SK-N-SH (cell line): ENCODE measurements at regions not wholly inside any gene's neighbourhood (a gene's known extent, or its start where the extent isn't known, plus 50 kb on each side); places are given as distances from the start of the nearest gene placed in this dataset.

ENCODE experiments used
- CTCF ChIA-PET: fragments of 300-600, 350-600 bp; formaldehyde crosslinking; extraction: SDS; loops from one replicate; lab custom pipeline; 2021; lab: Yijun Ruan, JAX
- POLR2A ChIA-PET: fragments of 350-600 bp; sonication (Branson Sonifier 250); formaldehyde crosslinking; extraction: SDS; loops from one replicate; lab custom pipeline; 2020; ENCODE audit warnings: antibody characterized with exemption, inconsistent platforms; lab: Yijun Ruan, JAX
- DNase-seq: peaks from one replicate; pipeline ENCODE4 v3.0.0; 2012
- H2AFZ ChIP-seq: fragments of 200-600 bp; sonication (generic); 2 replicates; pipeline ENCODE4 v1.8.1; 2016; ENCODE audit warnings: antibody characterized with exemption, mild to moderate bottlenecking, low read depth
- H3F3A ChIP-seq: fragments of 200-600 bp; sonication (generic); replicated peaks from 2 replicates; pipeline ENCODE3; 2016; ENCODE audit warnings: antibody characterized with exemption, mild to moderate bottlenecking; ENCODE audit not compliant: insufficient read depth
- H3K27ac ChIP-seq, 2 experiments: fragments of 200-500 bp in 1 of 2; fragments of 200-600 bp in 1 of 2; sonication (Bioruptor generic) in 1 of 2; sonication (generic), shearing (Covaris generic) in 1 of 2; 2 replicates each; pipeline versions ENCODE4 v1.5.1 to v1.6.1; 2014 to 2016; ENCODE audit warnings: low read depth in 2 of 2, inconsistent platforms in 1 of 2, low read length in 1 of 2, mild to moderate bottlenecking in 1 of 2, mixed read lengths in 1 of 2
- H3K27me3 ChIP-seq: fragments of 200-600 bp; sonication (generic), shearing (Covaris generic); 2 replicates; pipeline ENCODE4 v1.6.1; 2016; ENCODE audit warnings: mixed run types; ENCODE audit not compliant: insufficient read depth
- H3K36me3 ChIP-seq, 2 experiments: fragments of 200-500 bp in 1 of 2; fragments of 200-600 bp in 1 of 2; sonication (Bioruptor generic) in 1 of 2; sonication (generic) in 1 of 2; replicated peaks in 1 of 2; 2 replicates each; pipeline versions ENCODE3 to v1.5.1; 2014 to 2016; ENCODE audit warnings: low read length in 1 of 2, mild to moderate bottlenecking in 1 of 2; ENCODE audit not compliant: insufficient read depth in 2 of 2, control insufficient read depth in 1 of 2
- H3K4me1 ChIP-seq, 2 experiments: fragments of 200-500 bp in 1 of 2; fragments of 200-600 bp in 1 of 2; sonication (Bioruptor generic) in 1 of 2; sonication (generic), shearing (Covaris generic) in 1 of 2; 2 replicates each; pipeline versions ENCODE4 v1.5.1 to v1.6.1; 2014 to 2016; ENCODE audit warnings: low read depth in 1 of 2, low read length in 1 of 2, mixed run types in 1 of 2; ENCODE audit not compliant: insufficient read depth in 2 of 2, control insufficient read depth in 1 of 2
- H3K4me2 ChIP-seq: fragments of 200-600 bp; sonication (generic), shearing (Covaris generic); 2 replicates; pipeline ENCODE4 v1.6.1; 2017; ENCODE audit warnings: mixed run types
- H3K4me3 ChIP-seq, 2 experiments: fragments of 200-500 bp in 1 of 2; fragments of 200-600 bp in 1 of 2; sonication (Bioruptor generic) in 1 of 2; sonication (generic), shearing (Covaris generic) in 1 of 2; 2 replicates each; pipeline versions ENCODE4 v1.5.1 to v1.8.1; 2014 to 2016; ENCODE audit warnings: low read depth in 2 of 2, inconsistent platforms in 1 of 2, low read length in 1 of 2, mild to moderate bottlenecking in 1 of 2, mixed read lengths in 1 of 2, moderate library complexity in 1 of 2
- H3K79me2 ChIP-seq: fragments of 200-600 bp; sonication (generic); 2 replicates; pipeline ENCODE4 v1.8.1; 2017; ENCODE audit warnings: mild to moderate bottlenecking; ENCODE audit not compliant: insufficient read depth
- H3K9ac ChIP-seq: fragments of 200-600 bp; sonication (generic); 2 replicates; pipeline ENCODE4 v1.6.1; 2017; ENCODE audit warnings: mixed run types
- H3K9me2 ChIP-seq: fragments of 200-600 bp; sonication (generic); 2 replicates; pipeline ENCODE4 v1.6.1; 2017; ENCODE audit warnings: mixed run types
- H3K9me3 ChIP-seq: fragments of 200-600 bp; sonication (generic); 2 replicates; pipeline ENCODE4 v1.6.1; 2017; ENCODE audit warnings: mixed run types, mild to moderate bottlenecking, moderate library complexity
- H4K20me1 ChIP-seq: fragments of 200-600 bp; sonication (generic); 2 replicates; pipeline ENCODE4 v1.6.1; 2017; ENCODE audit warnings: mild to moderate bottlenecking, mixed run types; ENCODE audit not compliant: insufficient read depth
- CHD2 ChIP-seq: fragments of 150-350 bp; IDR thresholded peaks from 2 replicates; pipeline ENCODE4 v1.6.1; 2018; ENCODE audit warnings: low read length; ENCODE audit not compliant: partially characterized antibody
- EZH2phosphoT487 ChIP-seq: fragments of 200-600 bp; sonication (generic); IDR thresholded peaks from 2 replicates; pipeline ENCODE4 v1.6.1; 2017; ENCODE audit warnings: low read depth, mixed run types, mild to moderate bottlenecking, antibody characterized with exemption, moderate library complexity, borderline replicate concordance
- FOSL2 ChIP-seq: IDR thresholded peaks from 2 replicates; pipeline ENCODE4 v1.4.0; 2012; ENCODE audit warnings: low read depth, mild to moderate bottlenecking, moderate library complexity, borderline replicate concordance
- FOXM1 ChIP-seq: IDR thresholded peaks from 2 replicates; pipeline ENCODE4 v1.4.0; 2012; ENCODE audit warnings: low read depth, mild to moderate bottlenecking
- GABPA ChIP-seq: IDR thresholded peaks from 2 replicates; pipeline ENCODE4 v1.4.0; 2012; ENCODE audit warnings: low read depth, mild to moderate bottlenecking
- GATA2 ChIP-seq: sonication (generic); formaldehyde crosslinking; IDR thresholded peaks from 2 replicates; pipeline ENCODE4 v1.5.0; 2020; ENCODE audit warnings: mild to moderate bottlenecking, missing genetic modification reagents
- IRF3 ChIP-seq: fragments of 150-350 bp; IDR thresholded peaks from 2 replicates; pipeline ENCODE4 v1.6.1; 2016; ENCODE audit warnings: mild to moderate bottlenecking, low read depth, low read length
- JUND ChIP-seq: IDR thresholded peaks from 2 replicates; pipeline ENCODE4 v1.4.0; 2012
- MEF2A ChIP-seq: IDR thresholded peaks from 2 replicates; pipeline ENCODE4 v1.4.0; 2012; ENCODE audit warnings: low read depth, borderline replicate concordance
- NFIC ChIP-seq: IDR thresholded peaks from 2 replicates; pipeline ENCODE4 v1.4.0; 2012; ENCODE audit warnings: borderline replicate concordance
- POLR2AphosphoS5 ChIP-seq: IDR thresholded peaks from 2 replicates; pipeline ENCODE4 v1.6.1; 2012; ENCODE audit warnings: low read depth, low read length
- RCOR1 ChIP-seq: fragments of 150-350 bp; IDR thresholded peaks from 2 replicates; pipeline ENCODE4 v1.6.1; 2017; ENCODE audit warnings: antibody characterized with exemption, low read length
- RXRA ChIP-seq: IDR thresholded peaks from 2 replicates; pipeline ENCODE4 v1.4.0; 2012; ENCODE audit warnings: low read depth, mild to moderate bottlenecking, borderline replicate concordance
- SIN3A ChIP-seq: IDR thresholded peaks from 2 replicates; pipeline ENCODE4 v1.6.1; 2012; ENCODE audit warnings: low read depth, mild to moderate bottlenecking, low read length, moderate library complexity, borderline replicate concordance
- SMC3 ChIP-seq: IDR thresholded peaks from 2 replicates; pipeline ENCODE4 v1.6.1; 2012; ENCODE audit warnings: low read depth, low read length, improper control_type of control experiment
- TAF1 ChIP-seq: IDR thresholded peaks from 2 replicates; pipeline ENCODE4 v1.6.1; 2012; ENCODE audit warnings: low read depth, mild to moderate bottlenecking, low read length, moderate library complexity, borderline replicate concordance
- YY1 ChIP-seq: IDR thresholded peaks from 2 replicates; pipeline ENCODE4 v1.4.0; 2012; ENCODE audit warnings: low read depth, mild to moderate bottlenecking
- ZBTB33 ChIP-seq: IDR thresholded peaks from 2 replicates; pipeline ENCODE4 v1.4.0; 2012; ENCODE audit warnings: low read depth, borderline replicate concordance
- WGBS: methylation state at CpG from one replicate; pipeline ENCODE4 v1.1.6; 2017; ENCODE audit warnings: low lambda C conversion rate; 5-methylcytosine and 5-hydroxymethylcytosine counted together
- TF ChIP-seq, protein P1 (sequence below): IDR thresholded peaks from 2 replicates; pipeline ENCODE4; 2012
- TF ChIP-seq, protein P2 (sequence below): fragments of 200-600 bp; sonication (generic); IDR thresholded peaks from 2 replicates; pipeline ENCODE4 v1.6.1; 2017; ENCODE audit warnings: antibody characterized with exemption, mild to moderate bottlenecking, moderate library complexity
- TF ChIP-seq, protein P3 (sequence below): IDR thresholded peaks from 2 replicates; pipeline ENCODE4 v1.4.0; 2012; ENCODE audit warnings: low read depth, borderline replicate concordance

DNA sequence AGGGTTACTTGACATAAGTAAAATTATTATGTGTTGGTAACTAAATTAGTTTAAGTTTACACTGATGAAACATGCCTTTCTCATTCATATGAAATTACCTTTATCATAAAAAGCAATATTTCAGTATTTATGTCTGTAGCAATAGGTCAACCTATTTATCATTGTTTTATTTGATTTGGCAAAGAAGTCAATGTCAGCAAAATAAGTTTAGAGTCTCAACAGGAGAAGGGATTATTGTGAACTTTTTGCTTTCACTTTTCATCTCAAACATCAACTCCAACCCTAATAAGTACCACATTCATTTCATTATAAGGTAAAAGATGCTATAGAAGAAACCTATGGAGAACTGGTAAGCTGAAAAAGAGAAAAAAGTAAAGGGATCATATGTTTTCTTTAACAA lies 1015.4 kb upstream of the ADGRL4 start:
- no peaks in the 10 kb centered on the region for H3K4me1 ChIP-seq
- CTCF ChIA-PET = interaction anchor here (0.7 kb wide), 1 partner anchor 11 kb away, joined by 3 read pairs; no protein-coding TSS in a partner anchor
- no peaks in the 10 kb centered on the region for H4K20me1 ChIP-seq
- no peaks in the 10 kb centered on the region for H3K79me2 ChIP-seq
- no peak overlapping the region for H3K9ac ChIP-seq
- H3K9me3 ChIP-seq = no peaks in the 10 kb centered on the region
- no peak for DNase-seq
- TF ChIP-seq, protein P1, sequence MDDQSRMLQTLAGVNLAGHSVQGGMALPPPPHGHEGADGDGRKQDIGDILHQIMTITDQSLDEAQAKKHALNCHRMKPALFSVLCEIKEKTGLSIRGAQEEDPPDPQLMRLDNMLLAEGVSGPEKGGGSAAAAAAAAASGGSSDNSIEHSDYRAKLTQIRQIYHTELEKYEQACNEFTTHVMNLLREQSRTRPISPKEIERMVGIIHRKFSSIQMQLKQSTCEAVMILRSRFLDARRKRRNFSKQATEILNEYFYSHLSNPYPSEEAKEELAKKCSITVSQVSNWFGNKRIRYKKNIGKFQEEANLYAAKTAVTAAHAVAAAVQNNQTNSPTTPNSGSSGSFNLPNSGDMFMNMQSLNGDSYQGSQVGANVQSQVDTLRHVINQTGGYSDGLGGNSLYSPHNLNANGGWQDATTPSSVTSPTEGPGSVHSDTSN = no peak
- TF ChIP-seq, protein P2, sequence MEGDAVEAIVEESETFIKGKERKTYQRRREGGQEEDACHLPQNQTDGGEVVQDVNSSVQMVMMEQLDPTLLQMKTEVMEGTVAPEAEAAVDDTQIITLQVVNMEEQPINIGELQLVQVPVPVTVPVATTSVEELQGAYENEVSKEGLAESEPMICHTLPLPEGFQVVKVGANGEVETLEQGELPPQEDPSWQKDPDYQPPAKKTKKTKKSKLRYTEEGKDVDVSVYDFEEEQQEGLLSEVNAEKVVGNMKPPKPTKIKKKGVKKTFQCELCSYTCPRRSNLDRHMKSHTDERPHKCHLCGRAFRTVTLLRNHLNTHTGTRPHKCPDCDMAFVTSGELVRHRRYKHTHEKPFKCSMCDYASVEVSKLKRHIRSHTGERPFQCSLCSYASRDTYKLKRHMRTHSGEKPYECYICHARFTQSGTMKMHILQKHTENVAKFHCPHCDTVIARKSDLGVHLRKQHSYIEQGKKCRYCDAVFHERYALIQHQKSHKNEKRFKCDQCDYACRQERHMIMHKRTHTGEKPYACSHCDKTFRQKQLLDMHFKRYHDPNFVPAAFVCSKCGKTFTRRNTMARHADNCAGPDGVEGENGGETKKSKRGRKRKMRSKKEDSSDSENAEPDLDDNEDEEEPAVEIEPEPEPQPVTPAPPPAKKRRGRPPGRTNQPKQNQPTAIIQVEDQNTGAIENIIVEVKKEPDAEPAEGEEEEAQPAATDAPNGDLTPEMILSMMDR = no peak
- TF ChIP-seq RXRA = no peak
- TF ChIP-seq CHD2 = no peak
- no peak for TF ChIP-seq RCOR1
- no peak for TF ChIP-seq JUND
- TF ChIP-seq ZBTB33 = no peak
- no peak overlapping the region for H3K4me2 ChIP-seq
- H3F3A ChIP-seq = no peaks in the 10 kb centered on the region
- no peak overlapping the region for H2AFZ ChIP-seq
- no peak overlapping the region for H3K27ac ChIP-seq
- no peaks in the 10 kb centered on the region for H3K9me2 ChIP-seq
- no peak overlapping the region for H3K4me3 ChIP-seq
- H3K27me3 ChIP-seq = no peaks in the 10 kb centered on the region
- POLR2A ChIA-PET = no interaction called here
- no peaks in the 10 kb centered on the region for H3K36me3 ChIP-seq

GRCh38 chr1:80018348-80018747 lies 1011.8 kb upstream of the ADGRL4 start:
- WGBS = 80% methylated on average over 3 of the region's 3 CpGs
- DNase-seq = no peak
- TF ChIP-seq CHD2 (no peak), IRF3 (no peak), RCOR1 (no peak), GABPA (no peak), MEF2A (no peak), YY1 (no peak), TAF1 (no peak), POLR2AphosphoS5 (no peak), SMC3 (no peak), FOSL2 (no peak), NFIC (no peak), GATA2 (no peak), SIN3A (no peak), EZH2phosphoT487 (no peak), FOXM1 (no peak)
- TF ChIP-seq, protein P3, sequence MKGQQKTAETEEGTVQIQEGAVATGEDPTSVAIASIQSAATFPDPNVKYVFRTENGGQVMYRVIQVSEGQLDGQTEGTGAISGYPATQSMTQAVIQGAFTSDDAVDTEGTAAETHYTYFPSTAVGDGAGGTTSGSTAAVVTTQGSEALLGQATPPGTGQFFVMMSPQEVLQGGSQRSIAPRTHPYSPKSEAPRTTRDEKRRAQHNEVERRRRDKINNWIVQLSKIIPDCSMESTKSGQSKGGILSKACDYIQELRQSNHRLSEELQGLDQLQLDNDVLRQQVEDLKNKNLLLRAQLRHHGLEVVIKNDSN = no peak

More at GRCh38 chr1:80018348-80018747, 1011.8 kb upstream of the ADGRL4 start:
- Histone ChIP-seq H3K4me2 (no peak overlapping the region), H3K4me1 (no peaks in the 10 kb centered on the region), H3F3A (no peaks in the 10 kb centered on the region), H3K9me3 (no peaks in the 10 kb centered on the region), H3K79me2 (no peaks in the 10 kb centered on the region), H3K9me2 (no peaks in the 10 kb centered on the region), H3K27me3 (no peaks in the 10 kb centered on the region), H3K27ac (no peak overlapping the region), H3K9ac (no peak overlapping the region), H4K20me1 (no peaks in the 10 kb centered on the region), H3K36me3 (no peaks in the 10 kb centered on the region), H2AFZ (peak overlapping the region; percentile 13; the same call in 1 of the 2 replicates), H3K4me3 (no peak overlapping the region)
- ChIA-PET CTCF (no interaction called here), POLR2A (no interaction called here)
